OCI-LY1 (cell line): ENCODE measurements at regions not wholly inside any gene's neighbourhood (a gene's known extent, or its start where the extent isn't known, plus 50 kb on each side); places are given as distances from the start of the nearest gene placed in this dataset.

Source experiments
- H2AFZ ChIP-seq: fragments of 200-600 bp; sonication (generic), shearing (Covaris generic); 2 replicates; pipeline ENCODE4 v1.6.0; 2014; ENCODE audit warnings: antibody characterized with exemption, mild to moderate bottlenecking, low read length
- H3F3A ChIP-seq: fragments of 200-600 bp; sonication (generic), shearing (Covaris generic); 2 replicates; pipeline ENCODE4 v1.6.0; 2014; ENCODE audit warnings: mild to moderate bottlenecking, antibody characterized with exemption, low read length, moderate library complexity; ENCODE audit not compliant: insufficient read depth
- H3K27ac ChIP-seq: fragments of 200-600 bp; sonication (generic); 2 replicates; pipeline ENCODE4 v1.5.1; 2014; ENCODE audit warnings: low read length, mixed run types, mild to moderate bottlenecking, low read depth; ENCODE audit not compliant: poor library complexity, severe bottlenecking
- H3K27me3 ChIP-seq: fragments of 200-600 bp; sonication (generic); 2 replicates; pipeline ENCODE4 v1.6.0; 2014; ENCODE audit warnings: antibody characterized with exemption, mild to moderate bottlenecking, low read length, moderate library complexity; ENCODE audit not compliant: insufficient read depth
- H3K36me3 ChIP-seq: fragments of 200-600 bp; sonication (generic); 2 replicates; pipeline ENCODE4 v1.6.1; 2014; ENCODE audit warnings: mild to moderate bottlenecking, antibody characterized with exemption, low read length, moderate library complexity, mixed read lengths; ENCODE audit not compliant: insufficient read depth
- H3K4me1 ChIP-seq: fragments of 200-600 bp; sonication (generic); 2 replicates; pipeline ENCODE4 v1.5.1; 2014; ENCODE audit warnings: mild to moderate bottlenecking, low read length, moderate library complexity; ENCODE audit not compliant: insufficient read depth, severe bottlenecking
- H3K4me2 ChIP-seq: fragments of 200-600 bp; sonication (generic), shearing (Covaris generic); 2 replicates; pipeline ENCODE4 v1.6.1; 2014; ENCODE audit warnings: low read length
- H3K4me3 ChIP-seq: fragments of 200-600 bp; sonication (generic); 2 replicates; pipeline ENCODE4 v1.5.1; 2014; ENCODE audit warnings: low read length, low read depth, mild to moderate bottlenecking, mixed read lengths; ENCODE audit not compliant: poor library complexity, severe bottlenecking
- H3K79me2 ChIP-seq: fragments of 200-600 bp; shearing (Covaris generic); 2 replicates; pipeline ENCODE4 v1.6.1; 2016; ENCODE audit warnings: mixed run types, low read length, mixed read lengths; ENCODE audit not compliant: insufficient read depth
- H3K9ac ChIP-seq: fragments of 200-600 bp; sonication (generic), shearing (Covaris generic); 2 replicates; pipeline ENCODE4 v1.6.1; 2014; ENCODE audit warnings: mild to moderate bottlenecking, low read length, mixed read lengths
- H3K9me2 ChIP-seq: fragments of 200-600 bp; sonication (generic), shearing (Covaris generic); 2 replicates; pipeline ENCODE4 v1.6.1; 2014; ENCODE audit warnings: low read depth, mild to moderate bottlenecking, low read length, mixed read lengths
- H3K9me3 ChIP-seq: fragments of 200-600 bp; shearing (Covaris generic); 2 replicates; pipeline ENCODE4 v1.6.1; 2014; ENCODE audit warnings: low read length, mixed read lengths
- H4K20me1 ChIP-seq: fragments of 200-600 bp; sonication (generic), shearing (Covaris generic); 2 replicates; pipeline ENCODE4 v1.6.0; 2016; ENCODE audit warnings: mild to moderate bottlenecking, low read length; ENCODE audit not compliant: insufficient read depth
- EZH2 ChIP-seq: fragments of 200-600 bp; sonication (generic), shearing (Covaris generic); IDR thresholded peaks from 2 replicates; pipeline ENCODE4 v1.8.0; 2017; ENCODE audit warnings: borderline replicate concordance, mixed run types, mild to moderate bottlenecking, antibody characterized with exemption, low read length, moderate library complexity, mixed read lengths
- TF ChIP-seq, protein P1 (sequence below): fragments of 200-600 bp; sonication (generic), shearing (Covaris generic); IDR thresholded peaks from 2 replicates; pipeline ENCODE4 v1.5.1; 2017; ENCODE audit warnings: mild to moderate bottlenecking, antibody characterized with exemption, low read length, moderate library complexity, mixed read lengths

DNA sequence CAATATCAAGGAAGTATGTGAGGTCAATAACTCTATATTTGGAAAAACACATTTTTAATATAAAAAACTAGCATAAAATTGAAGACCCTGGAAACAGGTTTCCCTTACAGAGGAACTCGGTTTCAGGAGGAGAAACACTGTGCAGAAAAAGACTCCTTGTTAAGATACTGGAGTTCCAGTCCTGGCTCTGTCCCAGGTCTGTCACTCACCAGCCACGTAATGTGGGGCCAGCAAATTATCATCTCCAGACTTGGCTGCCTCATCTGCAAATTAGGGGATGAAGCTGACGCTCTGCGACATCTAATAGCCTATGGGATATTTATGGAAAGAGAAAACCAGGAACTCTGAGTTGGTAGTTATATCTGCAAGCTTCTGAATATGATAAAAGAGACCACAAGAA, 702.7 kb downstream of the EPHA7 start:
- H3K36me3 ChIP-seq = no peaks in the 10 kb centered on the region
- no peak overlapping the region for H3K27ac ChIP-seq
- TF ChIP-seq, protein P1, sequence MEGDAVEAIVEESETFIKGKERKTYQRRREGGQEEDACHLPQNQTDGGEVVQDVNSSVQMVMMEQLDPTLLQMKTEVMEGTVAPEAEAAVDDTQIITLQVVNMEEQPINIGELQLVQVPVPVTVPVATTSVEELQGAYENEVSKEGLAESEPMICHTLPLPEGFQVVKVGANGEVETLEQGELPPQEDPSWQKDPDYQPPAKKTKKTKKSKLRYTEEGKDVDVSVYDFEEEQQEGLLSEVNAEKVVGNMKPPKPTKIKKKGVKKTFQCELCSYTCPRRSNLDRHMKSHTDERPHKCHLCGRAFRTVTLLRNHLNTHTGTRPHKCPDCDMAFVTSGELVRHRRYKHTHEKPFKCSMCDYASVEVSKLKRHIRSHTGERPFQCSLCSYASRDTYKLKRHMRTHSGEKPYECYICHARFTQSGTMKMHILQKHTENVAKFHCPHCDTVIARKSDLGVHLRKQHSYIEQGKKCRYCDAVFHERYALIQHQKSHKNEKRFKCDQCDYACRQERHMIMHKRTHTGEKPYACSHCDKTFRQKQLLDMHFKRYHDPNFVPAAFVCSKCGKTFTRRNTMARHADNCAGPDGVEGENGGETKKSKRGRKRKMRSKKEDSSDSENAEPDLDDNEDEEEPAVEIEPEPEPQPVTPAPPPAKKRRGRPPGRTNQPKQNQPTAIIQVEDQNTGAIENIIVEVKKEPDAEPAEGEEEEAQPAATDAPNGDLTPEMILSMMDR = no peak
- no peak for TF ChIP-seq EZH2
- peaks cover 6% of the 10 kb centered on the region for H3K4me1 ChIP-seq
- no peaks in the 10 kb centered on the region for H3K79me2 ChIP-seq
- no peaks in the 10 kb centered on the region for H3K9me2 ChIP-seq
- H2AFZ ChIP-seq = no peak overlapping the region
- H3K4me3 ChIP-seq = no peak overlapping the region
- H3F3A ChIP-seq = no peaks in the 10 kb centered on the region
- no peak overlapping the region for H3K9ac ChIP-seq
- H3K4me2 ChIP-seq = no peak overlapping the region
- H3K27me3 ChIP-seq = no peaks in the 10 kb centered on the region
- no peaks in the 10 kb centered on the region for H3K9me3 ChIP-seq
- H4K20me1 ChIP-seq = no peaks in the 10 kb centered on the region

DNA sequence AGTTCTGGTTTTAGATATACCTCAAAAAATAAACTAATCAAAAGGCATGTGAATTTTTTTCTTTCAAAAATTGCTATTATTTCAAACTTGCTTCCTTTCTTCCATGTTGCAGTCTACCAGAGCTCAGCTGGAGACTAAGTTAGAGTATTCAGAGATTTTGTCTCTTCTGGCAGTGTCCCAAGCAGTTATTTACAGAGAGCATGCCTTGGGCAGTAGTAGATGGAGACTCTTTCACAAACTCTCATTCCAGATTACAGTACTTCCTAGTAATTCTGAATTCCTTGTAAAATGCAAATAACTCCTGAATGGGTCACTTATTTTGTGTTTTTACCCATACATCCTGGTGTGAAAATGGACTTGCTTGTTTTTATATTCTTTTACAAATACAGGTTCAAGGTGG, 703.4 kb downstream of the EPHA7 start:
- no peak for TF ChIP-seq EZH2
- TF ChIP-seq, protein P1 = no peak
- Histone ChIP-seq H3K79me2 (no peaks in the 10 kb centered on the region), H3K4me3 (no peak overlapping the region), H3K36me3 (no peaks in the 10 kb centered on the region), H2AFZ (no peak overlapping the region), H3K4me2 (no peak overlapping the region), H3K9me2 (no peaks in the 10 kb centered on the region), H3K4me1 (peaks cover 6% of the 10 kb centered on the region), H3K27ac (no peak overlapping the region), H3K9ac (no peak overlapping the region), H3K27me3 (no peaks in the 10 kb centered on the region), H3K9me3 (no peaks in the 10 kb centered on the region), H4K20me1 (no peaks in the 10 kb centered on the region), H3F3A (no peaks in the 10 kb centered on the region)

DNA sequence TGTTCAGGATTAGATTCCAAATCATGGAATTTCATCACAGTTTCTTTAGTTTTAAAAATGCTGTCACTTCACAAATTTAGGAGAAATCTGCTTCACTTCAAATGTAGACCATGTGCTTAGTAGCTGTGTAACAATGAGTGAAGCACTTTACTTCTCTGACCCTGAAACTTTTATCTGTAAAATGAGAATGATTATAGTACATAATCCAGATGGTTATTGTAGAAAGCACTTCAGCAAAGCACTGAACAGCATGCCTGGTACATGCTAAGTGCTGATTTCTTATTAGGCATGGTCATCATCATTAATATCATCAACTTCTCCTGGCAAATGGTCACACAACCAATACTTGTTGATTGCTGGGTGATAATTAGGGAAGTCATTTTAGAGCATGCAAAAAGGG, 705.0 kb downstream of the EPHA7 start:
- H3K4me3 ChIP-seq = no peak overlapping the region
- H3K27ac ChIP-seq = no peak overlapping the region
- H4K20me1 ChIP-seq = no peaks in the 10 kb centered on the region
- no peaks in the 10 kb centered on the region for H3K27me3 ChIP-seq
- no peaks in the 10 kb centered on the region for H3K36me3 ChIP-seq
- H2AFZ ChIP-seq = no peak overlapping the region
- TF ChIP-seq, protein P1 = no peak
- no peak for TF ChIP-seq EZH2
- H3K4me2 ChIP-seq = no peak overlapping the region
- peaks cover 13% of the 10 kb centered on the region for H3K4me1 ChIP-seq
- no peaks in the 10 kb centered on the region for H3K9me2 ChIP-seq
- no peaks in the 10 kb centered on the region for H3K79me2 ChIP-seq
- H3K9ac ChIP-seq = no peak overlapping the region
- H3K9me3 ChIP-seq = no peaks in the 10 kb centered on the region
- no peaks in the 10 kb centered on the region for H3F3A ChIP-seq
